CD4-positive, alpha-beta T cell treated with Interleukin-12 subunit alpha and Interleukin-12 subunit beta, for 1 hour (primary cell): ENCODE measurements at regions not wholly inside any gene's neighbourhood (a gene's known extent, or its start where the extent isn't known, plus 50 kb on each side); places are given as distances from the start of the nearest gene placed in this dataset.
"Not testable (repeated sequence)": the region's sequence is repeated elsewhere in the genome, so short reads cannot be mapped to it uniquely, and the experiment has no call there.

Experiments used
- DNase-seq: peaks from one replicate; pipeline ENCODE4 v3.0.0-alpha.2; 2020

DNA sequence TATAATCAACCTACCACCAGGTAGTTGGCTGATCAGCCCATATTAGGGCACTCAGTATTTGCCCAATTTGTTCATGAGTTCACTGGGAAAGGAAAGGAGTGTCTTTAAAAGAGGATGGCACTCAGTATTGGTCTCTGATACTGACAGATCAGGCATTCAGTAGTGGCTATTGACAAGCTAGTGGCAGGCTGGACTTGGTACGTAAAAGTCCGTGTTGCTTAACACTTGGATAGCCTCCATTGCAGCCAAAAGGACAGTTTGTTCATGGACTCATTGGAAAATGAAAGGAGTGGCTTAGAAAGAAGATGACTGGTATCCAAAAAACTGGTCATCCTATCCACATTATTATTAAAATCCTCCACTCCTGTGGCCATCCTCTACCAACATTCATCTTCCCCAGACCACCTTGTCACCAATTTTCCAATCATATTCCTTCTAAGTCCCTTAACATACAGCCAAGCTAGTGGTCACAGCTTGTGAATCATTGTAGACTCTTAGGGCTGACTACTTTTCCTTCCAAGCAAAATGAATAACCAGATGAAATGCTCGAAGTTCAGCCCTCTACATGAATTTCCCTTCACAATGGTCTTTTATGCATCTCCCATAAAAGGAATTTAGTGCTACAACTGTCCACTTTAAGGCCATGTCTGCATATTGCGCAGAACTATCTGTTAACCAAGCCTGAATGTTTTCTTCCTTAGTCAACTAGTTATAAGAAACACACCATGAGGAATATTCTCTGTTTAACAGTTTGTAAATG is 78.6 kb upstream of the MAGI2 start:
- DNase-seq: no peak

DNA sequence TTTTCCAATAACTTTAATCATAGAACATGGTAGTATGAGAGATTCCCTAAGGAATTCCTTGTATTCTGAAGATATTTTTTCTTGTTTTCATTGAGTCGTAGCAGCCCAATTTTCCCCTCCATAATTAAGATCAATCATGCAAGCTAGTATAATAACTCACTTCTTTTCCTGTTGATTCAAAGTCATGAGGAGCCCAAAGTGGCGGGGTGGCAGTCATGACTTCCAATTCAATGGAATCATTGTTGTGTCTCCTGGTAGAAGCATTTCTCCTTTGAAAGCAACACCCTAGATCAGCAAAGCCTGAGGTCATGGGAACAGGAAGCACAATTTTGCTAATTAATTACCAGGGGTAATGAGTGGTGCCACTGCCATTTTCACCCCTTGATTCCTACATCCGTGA is 77.6 kb upstream of the MAGI2 start:
- DNase-seq: no peak

DNA sequence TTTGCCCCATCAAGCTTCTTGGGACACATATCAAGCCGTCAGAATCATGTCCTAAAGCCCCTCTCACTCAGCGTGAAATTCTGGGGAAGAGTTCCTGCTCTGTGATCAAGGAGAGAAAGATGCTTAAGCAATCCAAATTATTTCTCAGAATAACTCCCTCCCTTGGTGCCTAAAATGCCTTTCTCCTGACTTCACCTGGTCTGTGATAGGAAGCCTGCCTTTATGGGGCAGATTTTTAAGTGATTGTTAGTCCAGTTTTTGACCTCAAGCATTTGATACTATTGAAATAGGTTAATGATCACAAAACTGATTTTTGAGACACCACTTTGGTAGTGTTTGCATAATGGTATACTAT is 76.4 kb upstream of the MAGI2 start:
- DNase-seq: no peak

DNA sequence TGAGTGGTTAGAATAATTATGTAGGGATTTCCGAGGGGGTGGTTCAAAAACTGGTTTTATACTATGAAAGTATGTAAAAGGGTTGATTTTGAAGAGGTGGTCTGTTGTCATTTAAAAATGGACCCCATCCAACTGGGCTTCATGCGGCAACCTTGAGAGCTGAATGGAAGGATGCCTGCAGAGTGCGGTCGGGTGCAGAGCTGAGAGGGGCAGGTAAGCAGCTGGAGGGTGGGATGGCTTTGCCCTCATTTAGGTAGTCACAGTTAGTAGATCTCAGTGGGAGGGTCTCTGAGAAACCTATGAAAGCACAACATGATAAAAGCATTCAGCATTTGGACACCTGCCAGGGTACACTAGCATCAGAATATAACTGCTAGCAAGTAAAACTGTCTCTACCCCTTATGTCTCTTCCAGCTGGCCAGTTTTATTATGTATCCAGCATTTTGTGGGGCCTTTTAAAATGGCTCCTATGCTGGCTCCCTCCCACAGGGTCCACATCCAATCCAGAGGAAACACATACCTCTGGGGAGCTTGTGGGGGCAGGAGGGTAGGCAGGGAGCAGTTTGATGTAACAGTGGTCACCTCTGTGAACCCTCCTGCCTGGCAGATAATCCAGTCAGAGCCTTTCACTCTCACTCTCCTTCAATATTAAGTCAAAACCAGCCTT is 75.9 kb upstream of the MAGI2 start:
- DNase-seq: no peak

DNA sequence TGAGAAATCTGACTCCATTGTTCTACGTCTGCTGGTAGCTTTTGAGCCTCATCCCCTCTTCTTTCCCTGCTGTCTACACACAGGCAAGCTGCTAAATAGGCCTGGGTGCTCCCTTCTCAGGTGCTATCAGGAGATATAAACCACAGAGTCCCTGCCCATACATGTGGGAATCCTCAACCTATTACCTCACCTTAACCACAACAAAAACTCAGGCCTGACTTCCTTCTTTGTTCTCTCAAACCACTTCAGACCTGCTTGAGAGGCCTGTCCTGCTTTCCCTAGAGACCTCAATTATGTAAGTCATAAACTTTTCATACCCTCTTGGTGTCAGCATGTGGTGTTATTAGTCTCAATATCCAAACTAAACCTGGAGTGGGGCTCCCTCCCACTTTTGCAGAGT is 75.0 kb upstream of the MAGI2 start:
- DNase-seq: no peak

DNA sequence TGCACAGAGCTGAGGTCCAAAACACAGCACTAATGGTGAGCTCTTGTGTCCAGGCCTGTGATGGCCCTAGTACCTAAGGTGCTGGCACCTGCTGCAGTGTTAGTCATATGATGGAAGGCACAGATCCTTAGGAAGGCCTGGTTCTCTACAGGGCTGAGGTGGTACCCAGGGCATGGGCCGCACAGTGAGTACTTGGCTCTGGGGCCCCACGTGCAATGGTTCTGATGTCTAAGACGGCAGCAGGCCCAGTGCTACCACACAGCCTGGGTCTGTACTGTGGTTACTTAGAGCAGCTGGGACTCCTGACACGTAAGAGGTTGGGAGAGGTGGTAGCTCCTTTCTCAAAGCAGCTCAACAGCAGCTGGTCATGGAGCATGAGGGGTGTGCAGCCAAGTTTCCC is 70.6 kb upstream of the MAGI2 start:
- no peak for DNase-seq

GRCh38 chr7:79523436-79523835 is 70.0 kb upstream of the MAGI2 start:
- DNase-seq: no peak

GRCh38 chr7:79520543-79520942 is 67.1 kb upstream of the MAGI2 start:
- DNase-seq: no peak

GRCh38 chr7:79515358-79515757 is 61.9 kb upstream of the MAGI2 start:
- DNase-seq: no peak

DNA sequence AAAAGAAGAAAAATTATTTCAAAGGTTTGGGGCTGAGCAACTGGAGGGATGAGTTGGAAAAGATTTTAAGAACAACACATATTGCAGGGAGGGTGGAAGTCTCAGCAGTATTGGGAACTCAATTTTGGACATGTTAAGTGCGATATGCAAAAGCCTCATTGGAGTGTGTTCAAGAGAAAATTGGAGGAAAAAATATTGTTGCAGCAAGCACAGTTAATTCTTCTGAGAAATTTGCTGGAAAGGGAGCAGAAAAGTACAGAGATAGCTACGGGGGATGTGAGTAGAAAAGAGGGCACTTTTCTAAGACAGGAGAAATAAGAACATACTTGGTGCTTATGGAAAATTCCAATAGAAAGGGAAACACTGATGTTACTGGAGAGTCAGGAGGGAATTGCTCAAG is 59.8 kb upstream of the MAGI2 start:
- DNase-seq: no peak

- DNase-seq: no peak
These were observed 58.8 kb upstream of the MAGI2 start for GRCh38 chr7:79512261-79512660.

DNA sequence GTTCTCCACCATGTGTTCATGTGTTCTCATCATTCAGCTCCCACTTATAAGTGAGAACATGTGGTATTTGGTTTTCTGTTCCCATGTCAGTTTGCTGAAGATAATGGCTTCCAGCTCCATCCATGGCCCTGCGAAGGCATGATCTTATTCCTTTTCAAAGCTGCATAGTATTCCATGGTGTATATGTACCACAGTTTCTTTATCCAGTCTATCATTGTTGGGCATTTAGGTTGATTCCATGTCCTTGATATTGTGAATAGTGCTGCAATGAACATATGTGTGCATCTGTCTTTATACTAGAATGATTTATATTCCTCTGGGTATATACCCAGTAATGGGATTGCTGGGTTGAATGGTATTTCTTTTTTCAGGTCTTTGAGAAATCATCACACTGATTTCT is 57.6 kb upstream of the MAGI2 start:
- DNase-seq: not testable (repeated sequence)

DNA sequence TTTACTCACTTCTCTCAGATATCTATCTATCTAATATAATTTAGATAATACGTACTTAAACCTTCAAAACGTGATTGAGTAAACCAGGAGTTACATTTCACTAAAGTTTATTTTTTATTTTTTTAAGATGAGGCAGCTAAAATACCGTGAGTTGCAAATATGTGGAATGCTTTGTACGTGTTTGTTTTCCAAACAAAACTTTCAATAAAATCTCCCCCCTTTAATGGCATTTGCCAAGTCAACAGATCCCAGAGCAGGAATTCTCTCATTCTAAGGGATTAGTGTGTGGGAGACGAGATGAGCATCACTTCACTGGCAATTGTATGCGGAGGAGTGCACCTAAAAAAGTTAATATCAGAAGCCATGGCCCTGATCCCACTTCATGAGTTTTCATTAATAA is 53.7 kb upstream of the MAGI2 start:
- DNase-seq: no peak

- no peak for DNase-seq
These were observed 53.0 kb upstream of the MAGI2 start for GRCh38 chr7:79506481-79506880.

DNA sequence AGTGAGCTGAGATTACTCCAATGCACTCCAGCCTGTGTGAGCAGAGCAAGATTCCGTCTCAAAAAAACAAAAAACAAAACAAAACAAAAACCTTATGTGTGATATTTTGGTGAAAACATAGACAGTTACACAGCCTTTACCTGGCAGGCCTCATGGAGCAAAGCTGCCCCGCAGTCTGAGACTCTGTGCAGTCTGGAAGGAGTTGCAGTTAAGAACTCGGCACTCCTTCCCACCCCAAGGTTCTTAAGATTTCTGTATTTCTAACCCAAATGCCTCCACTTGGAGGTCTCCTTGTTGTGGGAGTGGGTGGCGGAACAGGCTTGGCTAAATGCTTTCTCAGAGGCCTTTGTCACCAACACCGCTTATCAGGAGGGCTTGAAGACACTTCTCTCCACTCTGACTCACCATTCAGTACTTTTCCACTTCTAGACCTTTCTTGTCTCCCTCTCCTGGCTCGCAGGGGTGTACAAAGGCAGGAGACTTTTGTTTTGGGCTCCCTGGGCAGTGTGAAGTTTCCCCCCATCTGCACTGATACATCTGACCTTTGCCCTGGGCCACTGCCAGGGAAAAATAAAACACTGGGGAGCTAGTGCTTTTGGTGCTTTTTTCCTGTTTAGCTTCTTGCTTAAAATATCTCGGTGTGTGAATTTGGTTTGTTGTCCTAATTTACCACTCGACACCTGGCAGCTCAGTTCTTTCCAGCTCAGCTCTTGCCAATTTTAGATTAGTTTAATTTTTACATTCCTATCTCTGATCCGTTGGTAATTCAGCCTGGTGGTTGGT is 51.3 kb upstream of the MAGI2 start:
- no peak for DNase-seq
